GM18505 (cell line): ENCODE measurements at regions not wholly inside any gene's neighbourhood (a gene's known extent, or its start where the extent isn't known, plus 50 kb on each side); places are given as distances from the start of the nearest gene placed in this dataset.

ENCODE experiments used
- ATAC-seq: cut with Tn5 transposase; IDR thresholded peaks from one replicate; pipeline ENCODE4 v1.9.1; 2021; ENCODE audit not compliant: unreplicated experiment
- POLR2A ChIP-seq: IDR thresholded peaks from 4 replicates; pipeline ENCODE4 v1.6.1; 2011; ENCODE audit warnings: borderline replicate concordance; ENCODE audit not compliant: insufficient read depth, insufficient read length; ENCODE audit errors: extremely low read depth

DNA sequence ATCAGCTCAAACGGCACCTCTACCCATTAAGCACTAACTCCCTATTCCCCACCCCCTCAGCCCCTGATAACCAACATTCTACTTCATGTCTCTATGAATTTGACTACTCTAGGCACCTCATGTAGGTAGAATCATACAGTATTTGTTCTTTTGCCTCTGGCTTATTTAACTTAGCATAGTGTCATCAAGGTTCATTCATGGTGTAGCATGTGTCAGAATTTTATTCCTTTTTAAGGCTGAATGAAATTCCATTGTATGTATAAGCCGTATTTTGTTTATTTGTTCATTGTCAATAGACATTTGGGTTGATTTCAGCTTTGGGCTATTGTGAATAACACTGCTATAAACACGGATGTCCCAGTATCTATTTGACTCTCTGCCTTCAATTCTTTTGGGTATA is 794.9 kb upstream of the SOX9 start:
- TF ChIP-seq POLR2A: no peak
- no peak for ATAC-seq

GRCh38 chr17:71327376-71328059 is 793.3 kb upstream of the SOX9 start:
- ATAC-seq: no peak
- no peak for TF ChIP-seq POLR2A

GRCh38 chr17:71329310-71330098 is 791.3 kb upstream of the SOX9 start:
- no peak for TF ChIP-seq POLR2A
- no peak for ATAC-seq

GRCh38 chr17:71330099-71330375 is 790.8 kb upstream of the SOX9 start:
- no peak for TF ChIP-seq POLR2A
- no peak for ATAC-seq

DNA sequence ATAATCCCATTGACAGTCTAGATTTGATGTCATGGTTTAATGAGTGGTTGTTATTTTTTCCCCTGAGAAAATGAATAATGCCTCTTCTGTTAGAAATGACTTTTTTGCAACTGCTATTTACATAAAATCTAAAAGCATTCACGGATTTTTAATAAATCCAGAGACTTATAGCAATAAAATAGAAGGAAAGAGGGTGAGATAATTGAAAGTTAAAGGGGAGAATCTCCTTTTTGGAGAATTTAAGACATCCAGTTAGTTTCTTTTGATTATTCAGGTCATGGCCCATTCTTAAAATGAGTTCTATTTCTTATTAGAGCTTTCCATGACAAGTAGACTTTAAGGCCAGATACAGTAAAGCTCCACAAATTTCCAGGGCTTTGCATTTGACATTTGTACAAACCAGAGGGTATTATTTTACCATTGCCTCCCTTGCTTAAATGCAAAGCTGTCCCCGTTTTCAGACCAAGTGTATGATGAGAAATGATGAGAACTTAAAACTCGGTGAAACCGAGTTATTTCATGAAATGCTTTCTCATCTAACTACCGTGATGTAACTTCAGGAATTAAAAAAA is 789.0 kb upstream of the SOX9 start:
- TF ChIP-seq POLR2A: no peak
- ATAC-seq: no peak

- TF ChIP-seq POLR2A: no peak
- ATAC-seq: no peak
These were observed 786.6 kb upstream of the SOX9 start for GRCh38 chr17:71334048-71334751.

- no peak for ATAC-seq
- no peak for TF ChIP-seq POLR2A
These were observed 785.6 kb upstream of the SOX9 start for GRCh38 chr17:71335212-71335611.

DNA sequence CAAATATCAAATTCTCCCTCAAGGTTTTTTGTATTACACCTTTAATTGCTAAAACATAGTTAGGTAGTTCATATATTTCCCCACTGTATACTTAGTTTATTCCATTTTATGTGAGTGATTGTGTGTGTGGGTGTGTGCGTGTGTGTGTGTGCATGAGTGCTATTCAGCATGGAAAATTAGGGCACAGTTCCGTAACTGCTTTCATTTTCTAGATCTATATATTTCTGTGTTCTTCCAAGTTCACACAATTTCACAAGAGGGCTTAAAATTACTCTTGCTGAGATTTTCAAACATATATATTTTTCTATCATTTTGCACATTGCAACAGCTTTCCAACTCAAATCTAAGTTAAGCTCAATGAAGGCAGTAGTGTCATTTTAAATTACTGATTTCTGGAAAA is 782.9 kb upstream of the SOX9 start:
- ATAC-seq: no peak
- no peak for TF ChIP-seq POLR2A

GRCh38 chr17:71338396-71338795 is 782.4 kb upstream of the SOX9 start:
- ATAC-seq: no peak
- TF ChIP-seq POLR2A: no peak

- no peak for TF ChIP-seq POLR2A
- ATAC-seq: no peak
These were observed 781.6 kb upstream of the SOX9 start for GRCh38 chr17:71339206-71339605.

GRCh38 chr17:71342737-71343136 is 778.1 kb upstream of the SOX9 start:
- no peak for TF ChIP-seq POLR2A
- ATAC-seq: no peak

DNA sequence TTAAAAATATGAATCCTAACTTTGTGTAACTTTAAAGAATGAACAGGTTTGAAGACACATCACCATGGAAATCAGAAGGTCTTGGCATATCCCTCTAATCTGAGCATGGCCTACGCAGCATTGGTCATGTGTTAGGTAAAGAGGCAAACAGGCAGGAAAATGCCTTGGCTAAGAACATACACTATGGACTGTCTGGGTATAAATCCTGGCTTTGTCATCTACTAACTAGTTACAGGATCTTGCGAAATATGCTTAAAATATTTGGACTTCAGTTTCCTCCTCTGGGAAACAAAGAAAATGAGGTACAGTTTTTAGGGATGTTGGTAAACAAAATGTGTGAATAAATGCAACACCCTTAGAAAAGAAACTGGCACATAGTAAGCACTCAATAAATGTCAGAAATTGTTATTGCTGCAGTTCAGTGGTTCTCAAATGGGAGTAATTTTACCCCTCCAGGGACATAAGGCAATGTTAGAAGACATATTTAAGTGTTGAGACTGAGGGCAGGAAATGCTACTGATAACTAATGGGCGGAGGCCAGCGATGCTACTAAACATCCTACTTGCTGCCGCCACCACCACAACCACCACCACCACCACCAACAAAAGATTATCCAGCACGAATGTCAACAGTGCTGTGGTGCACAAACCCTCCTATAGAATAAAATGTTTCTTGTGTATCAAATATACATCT is 770.8 kb upstream of the SOX9 start:
- TF ChIP-seq POLR2A: no peak
- no peak for ATAC-seq

- no peak for TF ChIP-seq POLR2A
- no peak for ATAC-seq
These were observed 760.5 kb upstream of the SOX9 start for GRCh38 chr17:71360301-71360700.
